B cell (primary cell): ENCODE measurements at regions not wholly inside any gene's neighbourhood (a gene's known extent, or its start where the extent isn't known, plus 50 kb on each side); places are given as distances from the start of the nearest gene placed in this dataset.

Source experiments
- ATAC-seq: fragments of 200-7000 bp; cut with Tn5 transposase; one replicate; pipeline ENCODE4 v1.10.0; 2021; ENCODE audit warnings: low read depth, mild to moderate bottlenecking, moderate number of reproducible peaks, moderate library complexity
- CTCF ChIA-PET: fragments of 350-600 bp; sonication (Branson Sonifier 250); formaldehyde crosslinking; loops from one replicate; lab custom pipeline; 2021; ENCODE audit warnings: antibody characterized with exemption, inconsistent platforms; lab: Charles Lee
- POLR2A ChIA-PET: fragments of 350-600 bp; sonication (Branson Sonifier 250); formaldehyde crosslinking; loops from one replicate; lab custom pipeline; 2021; ENCODE audit warnings: antibody characterized with exemption; lab: Charles Lee
- DNase-seq: peaks from one replicate; pipeline ENCODE4 v3.0.0; 2013
- H2AFZ ChIP-seq: 2 replicates; pipeline ENCODE4 v1.6.1; 2012; ENCODE audit warnings: mild to moderate bottlenecking, low read depth, low read length; ENCODE audit not compliant: insufficient read depth, poor library complexity, severe bottlenecking
- H3K27ac ChIP-seq, 2 donors: 1 replicate in 1 of 2; 2 replicates in 1 of 2; pipeline ENCODE4 v1.5.1; 2012 to 2013; ENCODE audit warnings: low read length in 2 of 2, mild to moderate bottlenecking in 2 of 2, moderate library complexity in 1 of 2
- H3K27me3 ChIP-seq, 4 experiments: fragments of 200-600 bp in 1 of 4; sonication (generic) in 1 of 4; replicated peaks in 1 of 4; 1 replicate in 2 of 4; 2 replicates in 2 of 4; pipeline versions ENCODE4 v1.6.1 to v1.7.0; 2013 to 2016; ENCODE audit warnings: low read length in 3 of 4, mild to moderate bottlenecking in 2 of 4, mixed read lengths in 1 of 4, moderate library complexity in 1 of 4; ENCODE audit not compliant: insufficient read depth in 4 of 4, control insufficient read depth in 3 of 4; ENCODE audit errors: control extremely low read depth in 1 of 4
- H3K36me3 ChIP-seq, 2 experiments: replicated peaks in 1 of 2; 1 replicate in 1 of 2; 2 replicates in 1 of 2; pipeline versions ENCODE4 v1.6.1 to v1.7.1; 2013; ENCODE audit warnings: low read length in 1 of 2; ENCODE audit not compliant: insufficient read depth in 2 of 2, control insufficient read depth in 1 of 2; ENCODE audit errors: control extremely low read depth in 1 of 2, extremely low read depth in 1 of 2
- H3K4me1 ChIP-seq, 2 donors: fragments of 200-600 bp in 1 of 2; sonication (generic) in 1 of 2; 1 replicate in 1 of 2; 2 replicates in 1 of 2; pipeline versions ENCODE4 v1.5.1 to v1.6.1; 2013 to 2017; ENCODE audit warnings: low read length in 2 of 2; ENCODE audit not compliant: control insufficient read depth in 2 of 2, insufficient read depth in 2 of 2
- H3K4me2 ChIP-seq: replicated peaks from 2 replicates; pipeline ENCODE3; 2012; ENCODE audit warnings: mild to moderate bottlenecking, low read depth, low read length; ENCODE audit not compliant: poor library complexity, severe bottlenecking
- H3K4me3 ChIP-seq, 5 experiments: fragments of 200-600 bp in 1 of 5; sonication (generic) in 1 of 5; 1 replicate in 3 of 5; 2 replicates in 2 of 5; pipeline versions ENCODE4 v1.5.1 to v1.7.0; 2011 to 2016; ENCODE audit warnings: low read length in 4 of 5, mild to moderate bottlenecking in 4 of 5, low read depth in 2 of 5, control low read depth in 1 of 5, moderate library complexity in 1 of 5; ENCODE audit not compliant: insufficient read depth in 1 of 5; ENCODE audit errors: control extremely low read depth in 1 of 5, extremely low read depth in 1 of 5
- H3K79me2 ChIP-seq: fragments of 200-600 bp; sonication (generic); one replicate; pipeline ENCODE4 v1.6.0; 2016; ENCODE audit warnings: low read length; ENCODE audit not compliant: control insufficient read depth, insufficient read depth
- H3K9ac ChIP-seq: fragments of 200-600 bp; sonication (generic); 2 replicates; pipeline ENCODE4 v1.6.1; 2017; ENCODE audit warnings: mild to moderate bottlenecking, low read length, moderate library complexity
- H3K9me3 ChIP-seq, 3 donors: one replicate each; pipeline versions ENCODE4 v1.6.1 to v1.7.1; 2013; ENCODE audit warnings: low read length in 2 of 3; ENCODE audit not compliant: control insufficient read depth in 2 of 3, insufficient read depth in 1 of 3; ENCODE audit errors: control extremely low read depth in 1 of 3
- H4K20me1 ChIP-seq: 2 replicates; pipeline ENCODE4 v1.6.0; 2012; ENCODE audit warnings: mild to moderate bottlenecking, low read length; ENCODE audit not compliant: insufficient read depth, control insufficient read depth, poor library complexity, severe bottlenecking
- H3K27ac Mint-ChIP-seq: one replicate; pipeline ENCODE4 v1.8.0; 2021; ENCODE audit warnings: mixed read lengths
- H3K27me3 Mint-ChIP-seq: one replicate; pipeline ENCODE4 v1.8.0; 2021; ENCODE audit warnings: mixed read lengths
- H3K4me1 Mint-ChIP-seq: one replicate; pipeline ENCODE4 v1.8.0; 2021; ENCODE audit warnings: mixed read lengths
- H3K4me3 Mint-ChIP-seq: one replicate; pipeline ENCODE4 v1.8.0; 2021; ENCODE audit warnings: mixed read lengths
- H3K9me3 Mint-ChIP-seq: one replicate; pipeline ENCODE4 v1.8.0; 2022; ENCODE audit warnings: mixed read lengths; ENCODE audit not compliant: insufficient read depth
- CTCF ChIP-seq: fragments of 200-600 bp; IDR thresholded peaks from one replicate; pipeline ENCODE4 v1.8.0; 2022; ENCODE audit warnings: antibody characterized with exemption, mild to moderate bottlenecking
- EZH2 ChIP-seq: IDR thresholded peaks from 2 replicates; pipeline ENCODE4 v1.6.1; 2012; ENCODE audit warnings: borderline replicate concordance, low read depth, mild to moderate bottlenecking, moderate library complexity, low read length; ENCODE audit not compliant: insufficient read depth, poor library complexity, severe bottlenecking
- WGBS: methylation state at CpG from one replicate; pipeline ENCODE4 v1.1.5; 2013; ENCODE audit warnings: missing lambda C conversion rate; ENCODE audit not compliant: insufficient coverage; 5-methylcytosine and 5-hydroxymethylcytosine counted together
- intact Hi-C: fragments of 100-400 bp; cut with micrococcal nuclease; formaldehyde crosslinking; loops from one replicate; pipeline ENCODE4 v1.10.0; 2022

GRCh38 chr3:168895419-168895818 is 768.1 kb downstream of the MECOM start:
- no peak overlapping the region for H3K4me3 ChIP-seq
- H3K4me2 ChIP-seq, result no peak overlapping the region
- Mint-ChIP-seq H3K4me3 (no peak overlapping the region), H3K4me1 (no peaks in the 10 kb centered on the region), H3K9me3 (no peaks in the 10 kb centered on the region), H3K27ac (no peak overlapping the region), H3K27me3 (no peaks in the 10 kb centered on the region)
- WGBS, result no CpG with 5 or more reads among the region's 1 CpG
- H2AFZ ChIP-seq, result no peak overlapping the region
- ChIA-PET POLR2A (no interaction called here), CTCF (no interaction called here)
- no peak for DNase-seq
- no peak for TF ChIP-seq EZH2
- TF ChIP-seq CTCF, result no peak
- no peaks in the 10 kb centered on the region for H3K79me2 ChIP-seq
- no peaks in the 10 kb centered on the region for H3K4me1 ChIP-seq
- H3K9me3 ChIP-seq, result peaks cover 0 to 3% (median 0%) of the 10 kb centered on the region in 3 donors
- H3K27me3 ChIP-seq, result no peaks in the 10 kb centered on the region
- no peak for ATAC-seq
- no peaks in the 10 kb centered on the region for H4K20me1 ChIP-seq
- intact Hi-C loops, result no loop called here
- no peak overlapping the region for H3K27ac ChIP-seq
- no peak overlapping the region for H3K9ac ChIP-seq
- no peaks in the 10 kb centered on the region for H3K36me3 ChIP-seq

- ATAC-seq (no peak), DNase-seq (no peak)
- H3K79me2 ChIP-seq, result no peaks in the 10 kb centered on the region
- no CpG with 5 or more reads among the region's 2 CpGs for WGBS
- no peak overlapping the region for H3K4me2 ChIP-seq
- Mint-ChIP-seq H3K9me3 (no peaks in the 10 kb centered on the region), H3K4me1 (no peaks in the 10 kb centered on the region), H3K27me3 (no peaks in the 10 kb centered on the region), H3K4me3 (no peak overlapping the region), H3K27ac (no peak overlapping the region)
- TF ChIP-seq EZH2 (no peak), CTCF (no peak)
- H3K9ac ChIP-seq, result no peak overlapping the region
- H3K4me1 ChIP-seq, result no peaks in the 10 kb centered on the region
- H3K27me3 ChIP-seq, result no peaks in the 10 kb centered on the region
- no peaks in the 10 kb centered on the region for H3K36me3 ChIP-seq
- CTCF ChIA-PET, result no interaction called here
- H2AFZ ChIP-seq, result no peak overlapping the region
- H3K27ac ChIP-seq, result no peak overlapping the region
- peaks cover 0 to 3% (median 0%) of the 10 kb centered on the region in 3 donors for H3K9me3 ChIP-seq
- intact Hi-C loops, result no loop called here
- H4K20me1 ChIP-seq, result no peaks in the 10 kb centered on the region
- H3K4me3 ChIP-seq, result no peak overlapping the region
- POLR2A ChIA-PET, result no interaction called here
Measured at GRCh38 chr3:168894214-168894613, 769.3 kb downstream of the MECOM start.
